HL-60 (cell line): ENCODE measurements at regions not wholly inside any gene's neighbourhood (a gene's known extent, or its start where the extent isn't known, plus 50 kb on each side); places are given as distances from the start of the nearest gene placed in this dataset.

Source experiments
- CTCF ChIP-seq: IDR thresholded peaks from one replicate; pipeline ENCODE4 v1.5.1; 2011; ENCODE audit warnings: low read length, control low read depth, inconsistent platforms; ENCODE audit not compliant: insufficient read depth
- POLR2AphosphoS5 ChIP-seq: IDR thresholded peaks from 2 replicates; pipeline ENCODE4 v1.6.1; 2012; ENCODE audit warnings: low read depth
- REST ChIP-seq: IDR thresholded peaks from 2 replicates; pipeline ENCODE4 v1.6.1; 2012; ENCODE audit warnings: low read depth; ENCODE audit not compliant: insufficient replicate concordance

- TF ChIP-seq CTCF (no peak), REST (peak; percentile 57), POLR2AphosphoS5 (no peak)
These were observed 62.6 kb upstream of the TACR1 start for GRCh38 chr2:75261923-75262322.
